T1000 (cell line): ENCODE measurements at regions not wholly inside any gene's neighbourhood (a gene's known extent, or its start where the extent isn't known, plus 50 kb on each side); places are given as distances from the start of the nearest gene placed in this dataset.

ENCODE experiments used
- DNase-seq: peaks from one replicate; lab custom pipeline; 2025; ENCODE audit warnings: mixed read lengths; lab: John Stamatoyannopoulos, UW

GRCh38 chr11:69378303-69379141 lies 84.6 kb downstream of the MYEOV start:
- no peak for DNase-seq

- no peak for DNase-seq
Observed at GRCh38 chr11:69380451-69380901, 86.5 kb downstream of the MYEOV start.

GRCh38 chr11:69380921-69381581 lies 87.1 kb downstream of the MYEOV start:
- DNase-seq, result no peak

- no peak for DNase-seq
Observed at GRCh38 chr11:69381681-69382130, 87.8 kb downstream of the MYEOV start.

- DNase-seq, result peak; percentile 69
Observed at GRCh38 chr11:69382131-69383128, 88.5 kb downstream of the MYEOV start.

- no peak for DNase-seq
Observed at GRCh38 chr11:69383372-69384250, 89.7 kb downstream of the MYEOV start.

- DNase-seq, result no peak
Observed at GRCh38 chr11:69384251-69385143, 90.5 kb downstream of the MYEOV start.

GRCh38 chr11:69385144-69385820 lies 91.3 kb downstream of the MYEOV start:
- no peak for DNase-seq

- DNase-seq, result no peak
Observed at GRCh38 chr11:69385832-69386427, 92.0 kb downstream of the MYEOV start.

GRCh38 chr11:69386594-69387408 lies 92.8 kb downstream of the MYEOV start:
- DNase-seq, result no peak

- no peak for DNase-seq
Observed at GRCh38 chr11:69387409-69387885, 93.5 kb downstream of the MYEOV start.

- no peak for DNase-seq
Observed at GRCh38 chr11:69388210-69388609, 93.3 kb upstream of the LINC01488 start.

GRCh38 chr11:69388661-69389060 lies 92.8 kb upstream of the LINC01488 start:
- no peak for DNase-seq

GRCh38 chr11:69390561-69390960 lies 90.9 kb upstream of the LINC01488 start:
- DNase-seq, result no peak

- no peak for DNase-seq
Observed at GRCh38 chr11:69391192-69392103, 90.0 kb upstream of the LINC01488 start.

GRCh38 chr11:69392104-69392653 lies 89.3 kb upstream of the LINC01488 start:
- DNase-seq, result no peak
